ENCODE measurements at regions not wholly inside any gene's neighbourhood (a gene's known extent, or its start where the extent isn't known, plus 50 kb on each side); places are given as distances from the start of the nearest gene placed in this dataset.

- no peak for ATAC-seq
- TF ChIP-seq POLR2A (IDR thresholded peaks at IDR 0.05) (no peak), CTCF (IDR thresholded peaks at IDR 0.05) (no peak)
- Histone ChIP-seq H3K27me3 (no peaks in the 10 kb centered on the region), H3K27ac (no peak overlapping the region), H3K4me3 (no peak overlapping the region), H3K36me3 (replicated peaks in 1 of 2; ENCODE audit: insufficient read depth in 1 of 2, low read depth in 2 of 2) (no peaks in the 10 kb centered on the region), H3K4me1 (no peaks in the 10 kb centered on the region), H3K9me3 (no peaks in the 10 kb centered on the region)
- intact Hi-C loops (cut with DNase I) = no loop called here
- 49 to 57% methylated on average over 2 of the region's 2 CpGs for WGBS, 2 donors
- no peak for DNase-seq
Observed at GRCh38 chr4:18798123-18798522, 776.6 kb upstream of the LCORL start.

GRCh38 chr4:18795794-18796193 is 774.2 kb upstream of the LCORL start:
- Histone ChIP-seq H3K27ac (no peak overlapping the region), H3K36me3 (replicated peaks in 1 of 2; ENCODE audit: insufficient read depth in 1 of 2, low read depth in 2 of 2) (no peaks in the 10 kb centered on the region), H3K4me1 (no peaks in the 10 kb centered on the region), H3K9me3 (no peaks in the 10 kb centered on the region), H3K27me3 (no peaks in the 10 kb centered on the region), H3K4me3 (no peak overlapping the region)
- intact Hi-C loops (cut with DNase I) = no loop called here
- TF ChIP-seq CTCF (IDR thresholded peaks at IDR 0.05) (no peak), POLR2A (IDR thresholded peaks at IDR 0.05) (no peak)
- 23 to 34% methylated on average over 1 of the region's 1 CpG for WGBS, 2 donors
- no peak for DNase-seq
- ATAC-seq = no peak

- WGBS, 2 donors = 42 to 47% methylated on average over 4 of the region's 4 CpGs
- no peak overlapping the region for H3K27ac ChIP-seq
- no peak overlapping the region for H3K4me3 ChIP-seq
- H3K4me1 ChIP-seq = no peaks in the 10 kb centered on the region
- TF ChIP-seq POLR2A (IDR thresholded peaks at IDR 0.05) = no peak
- no peak for TF ChIP-seq CTCF (IDR thresholded peaks at IDR 0.05)
- no peak for DNase-seq
- no peaks in the 10 kb centered on the region for H3K36me3 ChIP-seq (replicated peaks in 1 of 2; ENCODE audit: insufficient read depth in 1 of 2, low read depth in 2 of 2)
- no peak for ATAC-seq
- H3K27me3 ChIP-seq = no peaks in the 10 kb centered on the region
- intact Hi-C loops (cut with DNase I) = no loop called here
- no peaks in the 10 kb centered on the region for H3K9me3 ChIP-seq
Observed at GRCh38 chr4:18777190-18777930, 755.8 kb upstream of the LCORL start.

GRCh38 chr4:18767921-18768320 is 746.4 kb upstream of the LCORL start:
- no peaks in the 10 kb centered on the region for H3K9me3 ChIP-seq
- intact Hi-C loops (cut with DNase I) = no loop called here
- H3K27me3 ChIP-seq = no peaks in the 10 kb centered on the region
- no peaks in the 10 kb centered on the region for H3K36me3 ChIP-seq (replicated peaks in 1 of 2; ENCODE audit: insufficient read depth in 1 of 2, low read depth in 2 of 2)
- no peaks in the 10 kb centered on the region for H3K4me1 ChIP-seq
- no peak overlapping the region for H3K4me3 ChIP-seq
- no peak overlapping the region for H3K27ac ChIP-seq
- DNase-seq (no peak), ATAC-seq (no peak)
- TF ChIP-seq CTCF (IDR thresholded peaks at IDR 0.05) (no peak), POLR2A (IDR thresholded peaks at IDR 0.05) (no peak)
- WGBS, 2 donors = 44 to 58% methylated on average over 2 of the region's 2 CpGs

GRCh38 chr4:18756671-18757070 is 735.1 kb upstream of the LCORL start:
- no peaks in the 10 kb centered on the region for H3K36me3 ChIP-seq (replicated peaks in 1 of 2; ENCODE audit: insufficient read depth in 1 of 2, low read depth in 2 of 2)
- no peaks in the 10 kb centered on the region for H3K27me3 ChIP-seq
- no peak overlapping the region for H3K27ac ChIP-seq
- no peaks in the 10 kb centered on the region for H3K4me1 ChIP-seq
- intact Hi-C loops (cut with DNase I) = no loop called here
- ATAC-seq (no peak), DNase-seq (no peak)
- no peaks in the 10 kb centered on the region for H3K9me3 ChIP-seq
- TF ChIP-seq CTCF (IDR thresholded peaks at IDR 0.05) = no peak
- TF ChIP-seq POLR2A (IDR thresholded peaks at IDR 0.05) = no peak
- no peak overlapping the region for H3K4me3 ChIP-seq
